Mesenchymal stem cell (in vitro differentiated cells and primary cell): ENCODE measurements at regions not wholly inside any gene's neighbourhood (a gene's known extent, or its start where the extent isn't known, plus 50 kb on each side); places are given as distances from the start of the nearest gene placed in this dataset.

Experiments
- DNase-seq: peaks from one replicate; pipeline ENCODE4 v3.0.0-alpha.2; 2013
- H2AFZ ChIP-seq: one replicate; pipeline ENCODE4 v1.6.1; 2013; ENCODE audit warnings: low read depth, mild to moderate bottlenecking, control low read depth, inconsistent platforms, low read length, moderate library complexity
- H2AK5ac ChIP-seq: 2 replicates; pipeline ENCODE4 v1.6.1; 2013; ENCODE audit warnings: low read length, moderate library complexity, mild to moderate bottlenecking, inconsistent platforms; ENCODE audit not compliant: severe bottlenecking
- H2BK120ac ChIP-seq: one replicate; pipeline ENCODE4 v1.6.1; 2013; ENCODE audit warnings: low read depth, mild to moderate bottlenecking, inconsistent platforms, low read length, moderate library complexity
- H2BK12ac ChIP-seq, 2 experiments: one replicate each; pipeline ENCODE4 v1.6.1; 2013; ENCODE audit warnings: inconsistent platforms in 2 of 2, low read length in 2 of 2, mild to moderate bottlenecking in 2 of 2, moderate library complexity in 2 of 2, control low read depth in 1 of 2
- H2BK15ac ChIP-seq: one replicate; pipeline ENCODE4 v1.6.1; 2013; ENCODE audit warnings: mild to moderate bottlenecking, low read depth, inconsistent platforms; ENCODE audit not compliant: poor library complexity, severe bottlenecking
- H2BK5ac ChIP-seq: 2 replicates; pipeline ENCODE4 v1.6.1; 2013; ENCODE audit warnings: low read depth, mild to moderate bottlenecking, low read length, control low read depth, inconsistent platforms; ENCODE audit not compliant: poor library complexity, severe bottlenecking
- H3K14ac ChIP-seq, 2 experiments: one replicate each; pipeline ENCODE4 v1.6.1; 2013; ENCODE audit warnings: inconsistent platforms in 2 of 2, low read length in 2 of 2, control low read depth in 1 of 2, mild to moderate bottlenecking in 1 of 2, moderate library complexity in 1 of 2
- H3K18ac ChIP-seq, 2 experiments: one replicate each; pipeline ENCODE4 v1.6.1; 2013; ENCODE audit warnings: inconsistent platforms in 2 of 2, low read length in 2 of 2, control low read depth in 1 of 2, low read depth in 1 of 2, mild to moderate bottlenecking in 1 of 2
- H3K23ac ChIP-seq, 2 experiments: one replicate each; pipeline ENCODE4 v1.6.1; 2013; ENCODE audit warnings: inconsistent platforms in 2 of 2, low read length in 2 of 2, mild to moderate bottlenecking in 2 of 2, moderate library complexity in 2 of 2, control low read depth in 1 of 2
- H3K27ac ChIP-seq: 2 replicates; pipeline ENCODE4 v1.5.1; 2013; ENCODE audit warnings: mild to moderate bottlenecking, moderate library complexity, low read length, control low read depth, inconsistent platforms; ENCODE audit not compliant: poor library complexity, severe bottlenecking
- H3K27me3 ChIP-seq, 2 experiments: 2 replicates each; pipeline versions ENCODE4 v1.6.1 to v1.7.0; 2013; ENCODE audit warnings: low read length in 2 of 2, mild to moderate bottlenecking in 2 of 2, moderate library complexity in 2 of 2, control low read depth in 1 of 2, inconsistent platforms in 1 of 2; ENCODE audit not compliant: control insufficient read depth in 1 of 2, insufficient read depth in 1 of 2
- H3K36me3 ChIP-seq, 2 experiments: 2 replicates each; pipeline versions ENCODE4 v1.6.1 to v1.7.0; 2013; ENCODE audit warnings: low read length in 2 of 2, control low read depth in 1 of 2, inconsistent platforms in 1 of 2, low read depth in 1 of 2, mild to moderate bottlenecking in 1 of 2; ENCODE audit not compliant: insufficient read depth in 2 of 2, control insufficient read depth in 1 of 2
- H3K4ac ChIP-seq, 2 experiments: one replicate each; pipeline ENCODE4 v1.6.1; 2013; ENCODE audit warnings: inconsistent platforms in 2 of 2, low read length in 2 of 2, mild to moderate bottlenecking in 2 of 2, moderate library complexity in 2 of 2, control low read depth in 1 of 2, low read depth in 1 of 2
- H3K4me1 ChIP-seq: 2 replicates; pipeline ENCODE4 v1.6.1; 2013; ENCODE audit warnings: low read depth, low read length, control low read depth; ENCODE audit not compliant: control insufficient read depth, insufficient read depth
- H3K4me2 ChIP-seq: 2 replicates; pipeline ENCODE4 v1.6.1; 2013; ENCODE audit warnings: low read length, mild to moderate bottlenecking, inconsistent platforms; ENCODE audit not compliant: poor library complexity, severe bottlenecking
- H3K4me3 ChIP-seq, 2 experiments: 2 replicates each; pipeline versions ENCODE4 v1.5.1 to v1.7.0; 2013; ENCODE audit warnings: low read length in 2 of 2, mild to moderate bottlenecking in 2 of 2, control low read depth in 1 of 2, low read depth in 1 of 2; ENCODE audit not compliant: insufficient read depth in 1 of 2
- H3K79me1 ChIP-seq: replicated peaks from 2 replicates; pipeline ENCODE4 v1.6.1; 2013; ENCODE audit warnings: mild to moderate bottlenecking, control low read depth, low read length, inconsistent platforms; ENCODE audit not compliant: poor library complexity, severe bottlenecking
- H3K9ac ChIP-seq: 2 replicates; pipeline ENCODE4 v1.7.0; 2013; ENCODE audit warnings: mild to moderate bottlenecking, low read length, moderate library complexity
- H3K9me3 ChIP-seq: 2 replicates; pipeline ENCODE4 v1.7.0; 2013; ENCODE audit warnings: mild to moderate bottlenecking, low read length; ENCODE audit not compliant: control insufficient read depth
- H4K8ac ChIP-seq: one replicate; pipeline ENCODE4 v1.6.1; 2013; ENCODE audit warnings: inconsistent platforms, mild to moderate bottlenecking, low read length, moderate library complexity
- H4K91ac ChIP-seq: one replicate; pipeline ENCODE4 v1.6.1; 2013; ENCODE audit warnings: mild to moderate bottlenecking, low read length, inconsistent platforms
- WGBS: methylation state at CpG from one replicate; pipeline ENCODE4 v1.1.7; 2013; ENCODE audit warnings: mixed read lengths; 5-methylcytosine and 5-hydroxymethylcytosine counted together

- H4K91ac ChIP-seq, result no peak overlapping the region
- WGBS, result 80% methylated on average over 1 of the region's 1 CpG
- no peaks in the 10 kb centered on the region for H3K36me3 ChIP-seq
- no peak overlapping the region for H2AK5ac ChIP-seq
- no peak overlapping the region for H3K23ac ChIP-seq
- no peaks in the 10 kb centered on the region for H3K4me1 ChIP-seq
- no peak overlapping the region for H2AFZ ChIP-seq
- no peak overlapping the region for H2BK5ac ChIP-seq
- H3K79me1 ChIP-seq, result no peaks in the 10 kb centered on the region
- H3K4me3 ChIP-seq, result no peak overlapping the region
- peaks cover 3% of the 10 kb centered on the region for H3K9me3 ChIP-seq
- no peak overlapping the region for H3K4me2 ChIP-seq
- no peak overlapping the region for H2BK120ac ChIP-seq
- no peaks in the 10 kb centered on the region for H3K27me3 ChIP-seq
- no peak overlapping the region for H2BK12ac ChIP-seq
- H2BK15ac ChIP-seq, result no peak overlapping the region
- no peak overlapping the region for H3K18ac ChIP-seq
- no peak overlapping the region for H3K4ac ChIP-seq
- no peak overlapping the region for H4K8ac ChIP-seq
- H3K27ac ChIP-seq, result no peak overlapping the region
- no peak overlapping the region for H3K14ac ChIP-seq
- no peak overlapping the region for H3K9ac ChIP-seq
- no peak for DNase-seq
These were observed 124.0 kb upstream of the UNC5C start for GRCh38 chr4:95672811-95673210.

GRCh38 chr4:95660719-95661118, 111.9 kb upstream of the UNC5C start:
- DNase-seq, result no peak
- no peak overlapping the region for H4K8ac ChIP-seq
- no peaks in the 10 kb centered on the region for H3K4me1 ChIP-seq
- no peak overlapping the region for H3K27ac ChIP-seq
- H3K18ac ChIP-seq, result no peak overlapping the region
- WGBS, result 63% methylated on average over 1 of the region's 3 CpGs
- no peaks in the 10 kb centered on the region for H3K27me3 ChIP-seq
- H3K4ac ChIP-seq, result no peak overlapping the region
- H2BK12ac ChIP-seq, result no peak overlapping the region
- H2AK5ac ChIP-seq, result no peak overlapping the region
- no peak overlapping the region for H3K14ac ChIP-seq
- no peak overlapping the region for H3K4me2 ChIP-seq
- no peaks in the 10 kb centered on the region for H3K79me1 ChIP-seq
- H3K9ac ChIP-seq, result no peak overlapping the region
- no peak overlapping the region for H3K4me3 ChIP-seq
- H3K9me3 ChIP-seq, result peaks cover 18% of the 10 kb centered on the region
- H2BK5ac ChIP-seq, result no peak overlapping the region
- no peak overlapping the region for H3K23ac ChIP-seq
- no peak overlapping the region for H4K91ac ChIP-seq
- no peak overlapping the region for H2BK15ac ChIP-seq
- H3K36me3 ChIP-seq, result no peaks in the 10 kb centered on the region
- no peak overlapping the region for H2AFZ ChIP-seq
- no peak overlapping the region for H2BK120ac ChIP-seq

- H3K23ac ChIP-seq, result no peak overlapping the region
- no peak overlapping the region for H3K27ac ChIP-seq
- H2BK5ac ChIP-seq, result no peak overlapping the region
- no peaks in the 10 kb centered on the region for H3K36me3 ChIP-seq
- H3K4me1 ChIP-seq, result no peaks in the 10 kb centered on the region
- no peaks in the 10 kb centered on the region for H3K27me3 ChIP-seq
- H2BK15ac ChIP-seq, result no peak overlapping the region
- peaks cover 20% of the 10 kb centered on the region for H3K9me3 ChIP-seq
- H3K18ac ChIP-seq, result no peak overlapping the region
- no peak for DNase-seq
- H2BK120ac ChIP-seq, result no peak overlapping the region
- H3K79me1 ChIP-seq, result no peaks in the 10 kb centered on the region
- H3K4ac ChIP-seq, result no peak overlapping the region
- H4K8ac ChIP-seq, result no peak overlapping the region
- no peak overlapping the region for H3K9ac ChIP-seq
- H3K4me2 ChIP-seq, result no peak overlapping the region
- no peak overlapping the region for H2AFZ ChIP-seq
- no peak overlapping the region for H3K4me3 ChIP-seq
- H2AK5ac ChIP-seq, result no peak overlapping the region
- WGBS, result no CpG with 5 or more reads among the region's 1 CpG
- H4K91ac ChIP-seq, result no peak overlapping the region
- no peak overlapping the region for H2BK12ac ChIP-seq
- H3K14ac ChIP-seq, result no peak overlapping the region
These were observed 103.1 kb upstream of the UNC5C start for GRCh38 chr4:95651891-95652290.

- no peak overlapping the region for H2AK5ac ChIP-seq
- no peak for DNase-seq
- H2BK12ac ChIP-seq, result no peak overlapping the region
These were observed 95.6 kb upstream of the UNC5C start for GRCh38 chr4:95644417-95644816.

More at GRCh38 chr4:95644417-95644816, 95.6 kb upstream of the UNC5C start:
- H2BK120ac ChIP-seq, result no peak overlapping the region
- H2BK15ac ChIP-seq, result no peak overlapping the region
- no peaks in the 10 kb centered on the region for H3K79me1 ChIP-seq
- no peak overlapping the region for H3K23ac ChIP-seq
- H3K14ac ChIP-seq, result no peak overlapping the region
- no peak overlapping the region for H4K91ac ChIP-seq
- H3K4me1 ChIP-seq, result no peaks in the 10 kb centered on the region
- no peak overlapping the region for H3K9ac ChIP-seq
- H3K36me3 ChIP-seq, result no peaks in the 10 kb centered on the region
- H3K4me3 ChIP-seq, result no peak overlapping the region
- no peak overlapping the region for H3K4me2 ChIP-seq
- no peak overlapping the region for H3K4ac ChIP-seq
- no peak overlapping the region for H3K27ac ChIP-seq
- no peaks in the 10 kb centered on the region for H3K9me3 ChIP-seq
- H4K8ac ChIP-seq, result no peak overlapping the region
- H2BK5ac ChIP-seq, result no peak overlapping the region
- no peak overlapping the region for H2AFZ ChIP-seq
- no peak overlapping the region for H3K18ac ChIP-seq
- H3K27me3 ChIP-seq, result no peaks in the 10 kb centered on the region
